ENCODE measurements at regions not wholly inside any gene's neighbourhood (a gene's known extent, or its start where the extent isn't known, plus 50 kb on each side); places are given as distances from the start of the nearest gene placed in this dataset.
A peak's percentile ranks its signal among the peaks of the same experiment; 100 is the strongest.

DNA sequence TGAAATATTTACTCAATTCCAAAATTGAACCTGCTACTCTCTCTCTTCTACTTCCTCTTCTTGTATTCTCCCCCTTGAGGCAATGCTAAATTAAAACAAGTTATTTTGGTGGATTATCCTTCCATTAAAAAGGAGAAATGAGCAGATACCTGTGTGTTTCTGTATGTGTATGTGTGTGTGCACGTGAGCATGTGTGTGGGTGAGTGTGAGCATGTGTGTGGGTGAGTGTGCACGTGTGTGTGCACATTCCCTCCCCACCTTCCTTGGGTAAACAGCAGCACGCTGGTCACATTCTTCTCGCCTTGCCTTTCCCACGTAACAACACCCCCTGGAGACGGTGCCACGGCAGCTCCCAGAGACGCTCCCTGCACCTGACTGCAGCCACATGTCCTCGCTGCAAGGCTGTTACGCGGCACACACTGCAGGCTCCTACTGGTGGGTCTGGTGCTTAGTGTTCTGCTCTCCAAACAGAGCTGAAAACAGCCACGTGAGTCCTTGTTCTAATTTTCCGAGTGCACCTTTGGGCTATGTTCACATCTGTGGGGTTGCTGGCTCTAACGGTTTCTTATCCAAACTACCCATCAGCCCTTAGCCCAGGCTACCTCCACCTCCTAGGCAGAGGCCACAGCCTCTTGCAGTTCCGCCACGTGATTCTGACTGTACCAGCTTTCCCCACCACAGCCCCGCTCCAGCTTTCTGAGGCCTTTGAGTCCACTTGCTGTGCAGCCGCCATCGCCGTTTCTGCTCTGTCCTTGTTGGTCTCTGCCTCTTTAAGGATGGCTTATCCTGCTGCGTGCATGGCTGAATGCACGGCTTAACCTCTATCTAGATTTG is 123.4 kb downstream of the CTTN start:
- TF ChIP-seq POLR2A (IDR thresholded peaks at IDR 0.05; ENCODE audit: extremely low read depth, insufficient read length) = no peak
- TF ChIP-seq, protein P1, sequence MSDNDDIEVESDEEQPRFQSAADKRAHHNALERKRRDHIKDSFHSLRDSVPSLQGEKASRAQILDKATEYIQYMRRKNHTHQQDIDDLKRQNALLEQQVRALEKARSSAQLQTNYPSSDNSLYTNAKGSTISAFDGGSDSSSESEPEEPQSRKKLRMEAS (IDR thresholded peaks at IDR 0.05; ENCODE audit: low read depth, low read length) = peak; percentile 42; the same call in 1 of the 2 replicates
- DNase-seq (ENCODE audit: low read depth) = no peak
- H3K4me3 ChIP-seq (ENCODE audit: low read depth, low read length) = no peak overlapping the region

DNA sequence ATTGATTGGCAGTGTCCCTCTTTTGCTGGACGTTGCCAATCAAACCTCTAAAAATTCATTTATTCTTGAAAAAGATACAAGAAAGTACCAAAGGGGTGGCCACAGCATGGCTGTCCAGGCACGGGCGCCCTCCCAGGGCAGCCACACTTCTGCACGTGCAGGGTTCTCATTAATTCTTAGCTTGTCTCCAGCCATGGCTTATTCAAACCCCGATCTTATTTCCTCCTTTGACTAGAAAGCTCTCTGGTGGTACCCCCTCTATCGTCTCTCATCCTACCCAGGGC is 123.9 kb downstream of the CTTN start:
- DNase-seq (ENCODE audit: low read depth) = no peak
- no peak overlapping the region for H3K4me3 ChIP-seq (ENCODE audit: low read depth, low read length)
- TF ChIP-seq, protein P1 (IDR thresholded peaks at IDR 0.05; ENCODE audit: low read depth, low read length) = no peak
- TF ChIP-seq POLR2A (IDR thresholded peaks at IDR 0.05; ENCODE audit: extremely low read depth, insufficient read length) (no peak), MYC (IDR thresholded peaks at IDR 0.05; ENCODE audit: low read depth, low read length) (no peak)
- TF ChIP-seq, protein P2, sequence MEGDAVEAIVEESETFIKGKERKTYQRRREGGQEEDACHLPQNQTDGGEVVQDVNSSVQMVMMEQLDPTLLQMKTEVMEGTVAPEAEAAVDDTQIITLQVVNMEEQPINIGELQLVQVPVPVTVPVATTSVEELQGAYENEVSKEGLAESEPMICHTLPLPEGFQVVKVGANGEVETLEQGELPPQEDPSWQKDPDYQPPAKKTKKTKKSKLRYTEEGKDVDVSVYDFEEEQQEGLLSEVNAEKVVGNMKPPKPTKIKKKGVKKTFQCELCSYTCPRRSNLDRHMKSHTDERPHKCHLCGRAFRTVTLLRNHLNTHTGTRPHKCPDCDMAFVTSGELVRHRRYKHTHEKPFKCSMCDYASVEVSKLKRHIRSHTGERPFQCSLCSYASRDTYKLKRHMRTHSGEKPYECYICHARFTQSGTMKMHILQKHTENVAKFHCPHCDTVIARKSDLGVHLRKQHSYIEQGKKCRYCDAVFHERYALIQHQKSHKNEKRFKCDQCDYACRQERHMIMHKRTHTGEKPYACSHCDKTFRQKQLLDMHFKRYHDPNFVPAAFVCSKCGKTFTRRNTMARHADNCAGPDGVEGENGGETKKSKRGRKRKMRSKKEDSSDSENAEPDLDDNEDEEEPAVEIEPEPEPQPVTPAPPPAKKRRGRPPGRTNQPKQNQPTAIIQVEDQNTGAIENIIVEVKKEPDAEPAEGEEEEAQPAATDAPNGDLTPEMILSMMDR (IDR thresholded peaks at IDR 0.05; ENCODE audit: low read depth, low read length) = no peak

- no peak for DNase-seq (ENCODE audit: low read depth)
- TF ChIP-seq, protein P1 (IDR thresholded peaks at IDR 0.05; ENCODE audit: low read depth, low read length) = no peak
- TF ChIP-seq POLR2A (IDR thresholded peaks at IDR 0.05; ENCODE audit: extremely low read depth, insufficient read length) = no peak
- no peak for TF ChIP-seq MYC (IDR thresholded peaks at IDR 0.05; ENCODE audit: low read depth, low read length)
- TF ChIP-seq, protein P2 (IDR thresholded peaks at IDR 0.05; ENCODE audit: low read depth, low read length) = no peak
- H3K4me3 ChIP-seq (ENCODE audit: low read depth, low read length) = no peak overlapping the region
Measured at GRCh38 chr11:70522593-70523311, 124.4 kb downstream of the CTTN start.

- DNase-seq (ENCODE audit: low read depth) = no peak
- TF ChIP-seq, protein P2 (IDR thresholded peaks at IDR 0.05; ENCODE audit: low read depth, low read length) = no peak
- no peak for TF ChIP-seq POLR2A (IDR thresholded peaks at IDR 0.05; ENCODE audit: extremely low read depth, insufficient read length)
- TF ChIP-seq, protein P1 (IDR thresholded peaks at IDR 0.05; ENCODE audit: low read depth, low read length) = no peak
- TF ChIP-seq MYC (IDR thresholded peaks at IDR 0.05; ENCODE audit: low read depth, low read length) = no peak
- no peak overlapping the region for H3K4me3 ChIP-seq (ENCODE audit: low read depth, low read length)
Measured at GRCh38 chr11:70523384-70524095, 125.2 kb downstream of the CTTN start.

- H3K4me3 ChIP-seq (ENCODE audit: low read depth, low read length) = no peak overlapping the region
- TF ChIP-seq POLR2A (IDR thresholded peaks at IDR 0.05; ENCODE audit: extremely low read depth, insufficient read length) = no peak
- no peak for TF ChIP-seq MYC (IDR thresholded peaks at IDR 0.05; ENCODE audit: low read depth, low read length)
- DNase-seq (ENCODE audit: low read depth) = no peak
Measured at GRCh38 chr11:70524096-70524922, 126.0 kb downstream of the CTTN start.

DNA sequence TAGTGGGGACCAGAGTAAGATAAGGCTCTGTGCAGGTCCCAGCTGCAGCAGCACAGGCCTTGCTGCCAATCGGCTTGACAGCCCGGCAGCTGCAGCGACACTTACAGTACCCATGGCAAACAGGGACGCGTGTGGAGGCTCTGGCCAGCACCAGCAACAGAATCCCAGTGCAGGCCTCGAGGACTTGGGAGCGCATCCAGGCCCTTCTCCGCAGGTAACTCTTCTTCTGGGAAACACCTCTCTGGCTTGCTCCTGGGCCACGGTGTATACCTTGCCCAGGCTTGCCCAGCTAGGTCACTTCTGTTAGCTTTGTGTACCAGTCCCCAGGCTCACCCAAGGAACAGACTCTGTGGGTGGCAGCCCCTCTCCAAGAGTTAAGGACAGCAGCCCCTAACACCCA is 126.7 kb downstream of the CTTN start:
- no peak for DNase-seq (ENCODE audit: low read depth)
- H3K4me3 ChIP-seq (ENCODE audit: low read depth, low read length) = no peak overlapping the region
- no peak for TF ChIP-seq MYC (IDR thresholded peaks at IDR 0.05; ENCODE audit: low read depth, low read length)
- TF ChIP-seq, protein P1 (IDR thresholded peaks at IDR 0.05; ENCODE audit: low read depth, low read length) = no peak
- no peak for TF ChIP-seq POLR2A (IDR thresholded peaks at IDR 0.05; ENCODE audit: extremely low read depth, insufficient read length)
- TF ChIP-seq, protein P2 (IDR thresholded peaks at IDR 0.05; ENCODE audit: low read depth, low read length) = no peak

All from NB4 (cell line).